HepG2 (cell line): ENCODE measurements at regions not wholly inside any gene's neighbourhood (a gene's known extent, or its start where the extent isn't known, plus 50 kb on each side); places are given as distances from the start of the nearest gene placed in this dataset.

Experiments
- BCL6 ChIP-seq: IDR thresholded peaks from 2 replicates; pipeline ENCODE4 v1.6.1; 2016; ENCODE audit warnings: missing genetic modification reagents, missing compliant biosample characterization
- GTF2F1 ChIP-seq: fragments of 150-350 bp; IDR thresholded peaks from 2 replicates; pipeline ENCODE4 v1.6.1; 2014; ENCODE audit warnings: low read length
- GZF1 ChIP-seq: sonication (generic); formaldehyde crosslinking; IDR thresholded peaks from 2 replicates; pipeline ENCODE4 v1.5.1; 2020; ENCODE audit warnings: mild to moderate bottlenecking, missing genetic modification reagents
- HIVEP1 ChIP-seq: sonication (generic); formaldehyde crosslinking; IDR thresholded peaks from 2 replicates; pipeline ENCODE4 v1.4.0; 2020; ENCODE audit warnings: mild to moderate bottlenecking, missing genetic modification reagents
- JUND ChIP-seq: sonication (generic); formaldehyde crosslinking; IDR thresholded peaks from 2 replicates; pipeline ENCODE4 v1.8.0; 2022; ENCODE audit warnings: mild to moderate bottlenecking, missing genetic modification reagents
- KLF6 ChIP-seq: IDR thresholded peaks from 2 replicates; pipeline ENCODE4 v1.8.0; 2016; ENCODE audit warnings: missing biosample characterization, missing genetic modification reagents
- MAX ChIP-seq: IDR thresholded peaks from 2 replicates; pipeline ENCODE4 v1.6.1; 2012; ENCODE audit warnings: inconsistent platforms
- NONO ChIP-seq, 2 experiments: fragments of 450-650 bp in 1 of 2; sonication (generic) in 1 of 2; formaldehyde crosslinking in 1 of 2; IDR thresholded peaks in 1 of 2; conservative IDR thresholded peaks in 1 of 2; 2 replicates each; pipeline versions ENCODE4 v1.6.1 to v1.8.0; 2017 to 2022; ENCODE audit warnings: mild to moderate bottlenecking in 1 of 2, missing genetic modification reagents in 1 of 2, moderate library complexity in 1 of 2
- ONECUT2 ChIP-seq: sonication (generic); formaldehyde crosslinking; IDR thresholded peaks from 2 replicates; pipeline ENCODE4 v1.4.0; 2020; ENCODE audit warnings: missing genetic modification reagents
- PAWR ChIP-seq: sonication (generic); formaldehyde crosslinking; IDR thresholded peaks from 2 replicates; pipeline ENCODE4 v1.4.0; 2020; ENCODE audit warnings: missing genetic modification reagents, mild to moderate bottlenecking, borderline replicate concordance
- POGK ChIP-seq: sonication (generic); formaldehyde crosslinking; conservative IDR thresholded peaks from 2 replicates; pipeline ENCODE4 v1.8.0; 2022; ENCODE audit warnings: mild to moderate bottlenecking, moderate library complexity, missing genetic modification reagents
- PRMT3 ChIP-seq: sonication (generic); formaldehyde crosslinking; IDR thresholded peaks from 2 replicates; pipeline ENCODE4 v1.8.1; 2022; ENCODE audit warnings: low read depth, mild to moderate bottlenecking, moderate library complexity, missing genetic modification reagents, borderline replicate concordance
- RNF2 ChIP-seq: fragments of 450-650 bp; conservative IDR thresholded peaks from 2 replicates; pipeline ENCODE4 v1.6.1; 2016; ENCODE audit warnings: low read depth
- SSRP1 ChIP-seq: IDR thresholded peaks from 2 replicates; pipeline ENCODE4 v1.6.1; 2016; ENCODE audit warnings: control low read depth
- ZBED4 ChIP-seq: sonication (generic); formaldehyde crosslinking; IDR thresholded peaks from 2 replicates; pipeline ENCODE4 v1.4.0; 2020; ENCODE audit warnings: missing genetic modification reagents, borderline replicate concordance
- ZFP36 ChIP-seq: fragments of 150-350 bp; IDR thresholded peaks from 2 replicates; pipeline ENCODE4 v1.6.1; 2018; ENCODE audit warnings: borderline replicate concordance, low read length, low read depth; ENCODE audit not compliant: partially characterized antibody
- ZNF740 ChIP-seq: sonication (generic); formaldehyde crosslinking; IDR thresholded peaks from 2 replicates; pipeline ENCODE4 v1.4.0; 2020; ENCODE audit warnings: missing genetic modification reagents
- TF ChIP-seq, protein P1 (sequence below): sonication (generic); formaldehyde crosslinking; IDR thresholded peaks from 2 replicates; pipeline ENCODE4 v1.4.0; 2020; ENCODE audit warnings: mild to moderate bottlenecking, missing genetic modification reagents

DNA sequence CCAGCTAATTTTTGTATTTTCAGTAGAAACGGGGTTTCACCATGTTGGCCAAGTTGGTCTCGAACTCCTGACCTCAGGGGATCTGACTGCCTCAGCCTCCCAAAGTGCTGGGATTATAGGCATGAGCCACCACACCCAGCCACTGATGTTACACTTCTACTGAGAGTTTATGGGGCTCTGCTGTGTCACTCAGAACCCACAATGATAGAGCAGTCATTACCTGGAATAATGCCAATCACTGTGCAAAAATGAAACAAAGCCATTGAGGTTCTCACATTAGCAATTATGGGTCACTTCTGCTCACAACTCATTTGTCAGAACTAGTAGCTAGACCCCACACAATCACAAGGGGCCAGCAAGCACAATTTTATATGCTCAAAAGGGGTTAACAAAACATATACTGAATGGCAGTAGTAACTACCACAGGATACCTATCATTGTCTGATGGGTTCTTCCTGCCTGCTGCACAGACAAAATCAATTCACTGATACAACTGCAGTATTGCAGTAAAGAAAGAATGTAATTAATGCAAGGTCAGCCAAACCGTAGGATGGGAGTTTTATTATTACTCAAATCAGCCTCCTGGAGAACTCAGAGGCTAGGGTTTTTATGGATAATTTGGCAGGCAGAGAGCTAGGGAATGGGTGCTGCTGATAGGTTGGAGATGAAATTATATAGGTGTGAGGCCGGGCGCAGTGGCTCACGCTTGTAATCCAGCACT is 72.1 kb upstream of the TRIM24 start (continued):
- TF ChIP-seq GTF2F1, result no peak
- TF ChIP-seq JUND, result no peak
- 0 out of 2 replicates have a peak, but pooled peaks have one; percentile 14 for TF ChIP-seq KLF6
- TF ChIP-seq GZF1 (CRISPR knock-in tag), result no peak
- TF ChIP-seq, protein P1, sequence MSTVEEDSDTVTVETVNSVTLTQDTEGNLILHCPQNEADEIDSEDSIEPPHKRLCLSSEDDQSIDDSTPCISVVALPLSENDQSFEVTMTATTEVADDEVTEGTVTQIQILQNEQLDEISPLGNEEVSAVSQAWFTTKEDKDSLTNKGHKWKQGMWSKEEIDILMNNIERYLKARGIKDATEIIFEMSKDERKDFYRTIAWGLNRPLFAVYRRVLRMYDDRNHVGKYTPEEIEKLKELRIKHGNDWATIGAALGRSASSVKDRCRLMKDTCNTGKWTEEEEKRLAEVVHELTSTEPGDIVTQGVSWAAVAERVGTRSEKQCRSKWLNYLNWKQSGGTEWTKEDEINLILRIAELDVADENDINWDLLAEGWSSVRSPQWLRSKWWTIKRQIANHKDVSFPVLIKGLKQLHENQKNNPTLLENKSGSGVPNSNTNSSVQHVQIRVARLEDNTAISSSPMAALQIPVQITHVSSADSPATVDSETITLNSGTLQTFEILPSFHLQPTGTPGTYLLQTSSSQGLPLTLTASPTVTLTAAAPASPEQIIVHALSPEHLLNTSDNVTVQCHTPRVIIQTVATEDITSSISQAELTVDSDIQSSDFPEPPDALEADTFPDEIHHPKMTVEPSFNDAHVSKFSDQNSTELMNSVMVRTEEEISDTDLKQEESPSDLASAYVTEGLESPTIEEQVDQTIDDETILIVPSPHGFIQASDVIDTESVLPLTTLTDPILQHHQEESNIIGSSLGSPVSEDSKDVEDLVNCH, result no peak
- TF ChIP-seq PRMT3, result no peak
- no peak for TF ChIP-seq SSRP1 (CRISPR knock-in tag)
- TF ChIP-seq MAX, result 0 out of 2 replicates have a peak, but pooled peaks have one; percentile 10
- TF ChIP-seq HIVEP1, result no peak
- TF ChIP-seq PAWR (CRISPR knock-in tag), result no peak
- TF ChIP-seq ZBED4 (CRISPR knock-in tag), result no peak
- TF ChIP-seq BCL6 (CRISPR knock-in tag), result no peak
- TF ChIP-seq ZNF740, result no peak
- no peak for TF ChIP-seq ZFP36
- no peak for TF ChIP-seq RNF2
- no peak for TF ChIP-seq NONO (IDR thresholded peaks at IDR 0.05)
- TF ChIP-seq NONO (CRISPR knock-in tag; conservative IDR thresholded peaks at IDR 0.05), result no peak
- no peak for TF ChIP-seq ONECUT2
- TF ChIP-seq POGK (CRISPR knock-in tag), result no peak
